Cardiac muscle cell (in vitro differentiated cells and primary cell): ENCODE measurements at regions not wholly inside any gene's neighbourhood (a gene's known extent, or its start where the extent isn't known, plus 50 kb on each side); places are given as distances from the start of the nearest gene placed in this dataset.

Experiments
- DNase-seq, 2 donors: peaks; one replicate each; pipeline versions ENCODE4 v3.0.0 to v3.0.0-alpha.2; 2010 to 2017; ENCODE audit warnings: low read depth in 1 of 2, low spot score in 1 of 2
- H3K27ac ChIP-seq: fragments of 200-600 bp; sonication (generic); 2 replicates; pipeline ENCODE4 v1.5.1; 2016
- H3K27me3 ChIP-seq: fragments of 200-600 bp; sonication (generic); 2 replicates; pipeline ENCODE4 v1.6.0; 2016; ENCODE audit warnings: control low read depth
- H3K36me3 ChIP-seq: fragments of 200-600 bp; sonication (generic); 2 replicates; pipeline ENCODE4 v1.5.1; 2016; ENCODE audit warnings: control low read depth
- H3K4me1 ChIP-seq: fragments of 200-600 bp; sonication (generic); 2 replicates; pipeline ENCODE4 v1.8.1; 2017; ENCODE audit warnings: low read depth, mild to moderate bottlenecking, mixed run types
- H3K4me3 ChIP-seq: fragments of 200-600 bp; sonication (generic); 2 replicates; pipeline ENCODE4 v1.5.1; 2016; ENCODE audit warnings: mild to moderate bottlenecking
- H3K9me3 ChIP-seq: fragments of 200-600 bp; sonication (generic); 2 replicates; pipeline ENCODE4 v1.5.1; 2017; ENCODE audit warnings: low read depth, mild to moderate bottlenecking, control low read depth
- CTCF ChIP-seq: IDR thresholded peaks from 2 replicates; pipeline ENCODE4 v1.5.1; 2012; ENCODE audit warnings: low read depth, mild to moderate bottlenecking, low read length

DNA sequence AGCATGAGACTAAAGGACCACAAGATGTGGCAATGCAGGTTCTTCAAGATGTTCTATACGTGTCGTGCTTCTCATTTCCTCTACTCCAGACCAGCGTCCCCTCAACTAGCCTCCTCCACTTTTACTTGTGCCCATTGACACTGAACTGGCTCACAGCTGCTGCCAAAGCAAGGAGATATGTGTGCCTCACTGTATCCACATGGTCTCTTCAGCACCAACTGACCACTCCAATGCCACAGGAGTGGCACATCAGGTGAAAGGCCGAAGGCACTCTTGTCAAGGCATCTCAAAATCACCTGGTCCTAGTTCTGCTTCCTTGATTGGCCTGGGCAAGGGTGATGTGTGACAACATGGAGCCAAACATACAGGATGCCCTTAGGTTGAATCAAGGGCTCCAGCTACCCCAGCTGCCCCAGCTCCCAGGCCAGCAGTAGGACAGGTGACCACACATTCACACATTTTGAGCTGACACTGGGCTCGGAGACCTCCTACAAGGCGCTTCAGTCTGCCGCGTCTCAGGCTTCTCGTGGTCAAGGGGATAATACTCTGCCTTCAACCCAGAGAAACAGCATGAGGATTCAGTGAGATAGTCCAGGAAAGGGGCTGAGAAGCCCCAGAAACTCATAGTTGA, 205.2 kb upstream of the CDH4 start:
- no peak for DNase-seq
- no peak for TF ChIP-seq CTCF
- no peaks in the 10 kb centered on the region for H3K27me3 ChIP-seq
- H3K4me1 ChIP-seq = no peaks in the 10 kb centered on the region
- no peaks in the 10 kb centered on the region for H3K9me3 ChIP-seq
- H3K4me3 ChIP-seq = no peak overlapping the region
- H3K27ac ChIP-seq = no peak overlapping the region
- no peaks in the 10 kb centered on the region for H3K36me3 ChIP-seq

- Histone ChIP-seq H3K27ac (no peak overlapping the region), H3K27me3 (no peaks in the 10 kb centered on the region), H3K9me3 (no peaks in the 10 kb centered on the region), H3K4me1 (no peaks in the 10 kb centered on the region), H3K4me3 (no peak overlapping the region), H3K36me3 (no peaks in the 10 kb centered on the region)
- TF ChIP-seq CTCF = no peak
- DNase-seq = no peak
These were observed 204.5 kb upstream of the CDH4 start for GRCh38 chr20:61047515-61047914.

- no peaks in the 10 kb centered on the region for H3K4me1 ChIP-seq
- no peak for TF ChIP-seq CTCF
- DNase-seq = no peak
- H3K4me3 ChIP-seq = no peak overlapping the region
- H3K9me3 ChIP-seq = no peaks in the 10 kb centered on the region
- no peak overlapping the region for H3K27ac ChIP-seq
- no peaks in the 10 kb centered on the region for H3K36me3 ChIP-seq
- no peaks in the 10 kb centered on the region for H3K27me3 ChIP-seq
These were observed 203.8 kb upstream of the CDH4 start for GRCh38 chr20:61048302-61048701.

GRCh38 chr20:61049684-61050083, 202.4 kb upstream of the CDH4 start:
- Histone ChIP-seq H3K4me1 (no peaks in the 10 kb centered on the region), H3K36me3 (no peaks in the 10 kb centered on the region), H3K27me3 (no peaks in the 10 kb centered on the region), H3K9me3 (no peaks in the 10 kb centered on the region), H3K27ac (no peak overlapping the region), H3K4me3 (no peak overlapping the region)
- no peak for DNase-seq
- TF ChIP-seq CTCF = no peak

GRCh38 chr20:61050336-61050890, 201.6 kb upstream of the CDH4 start:
- Histone ChIP-seq H3K4me3 (no peak overlapping the region), H3K9me3 (no peaks in the 10 kb centered on the region), H3K36me3 (no peaks in the 10 kb centered on the region), H3K27ac (no peak overlapping the region), H3K27me3 (no peaks in the 10 kb centered on the region), H3K4me1 (no peaks in the 10 kb centered on the region)
- no peak for DNase-seq
- no peak for TF ChIP-seq CTCF
